Pancreas (tissue), 10 donors: ENCODE measurements at regions not wholly inside any gene's neighbourhood (a gene's known extent, or its start where the extent isn't known, plus 50 kb on each side); places are given as distances from the start of the nearest gene placed in this dataset.

Experiments
- ATAC-seq, 4 donors: fragments of 200-7000 bp; cut with Tn5 transposase; one replicate each; pipeline versions ENCODE4 v1.8.0 to v1.9.1; 2020; ENCODE audit warnings: mild to moderate bottlenecking in 4 of 4, moderate library complexity in 4 of 4
- DNase-seq, 6 donors: peaks; one replicate each; pipeline ENCODE4 v3.0.0-alpha.2; 2020
- FAIRE-seq: peaks from 2 replicates; lab custom pipeline; 2012; peaks lifted over from hg19 to GRCh38; lab: Jason Lieb, UNC
- H3K27ac ChIP-seq, 4 donors: fragments of 200-600 bp; sonication (generic); 1 replicate in 3 of 4; 2 replicates in 1 of 4; pipeline versions ENCODE4 v1.5.0 to v1.8.0; 2020
- H3K27me3 ChIP-seq, 4 donors: fragments of 200-600 bp; one replicate each; pipeline ENCODE4 v1.8.0; 2021
- H3K36me3 ChIP-seq, 3 donors: fragments of 200-600 bp; sonication (generic) in 1 of 3; one replicate each; pipeline versions ENCODE4 v1.5.0 to v1.8.0; 2020 to 2021
- H3K4me1 ChIP-seq, 3 donors: fragments of 200-600 bp; one replicate each; pipeline ENCODE4 v1.8.0; 2021
- H3K4me3 ChIP-seq, 4 donors: fragments of 200-600 bp; sonication (generic) in 2 of 4; one replicate each; pipeline versions ENCODE4 v1.5.0 to v1.8.0; 2020 to 2021
- H3K9me3 ChIP-seq, 4 donors: fragments of 200-600 bp; one replicate each; pipeline ENCODE4 v1.8.0; 2021
- CTCF ChIP-seq, 4 donors: fragments of 200-600 bp; sonication (generic) in 3 of 4; IDR thresholded peaks; one replicate each; pipeline versions ENCODE4 v1.5.0 to v1.8.0; 2021; ENCODE audit warnings: antibody characterized with exemption in 4 of 4
- WGBS, 2 donors: extraction: QIAGEN DNeasy Blood & Tissue Kit; methylation state at CpG; one replicate each; pipeline ENCODE4 v1.1.7; 2013; 5-methylcytosine and 5-hydroxymethylcytosine counted together
- intact Hi-C, 3 donors: fragments of 100-400 bp; cut with DNase I; formaldehyde crosslinking; loops; one replicate each; pipeline versions ENCODE4 v1.11.1 to v1.14.2; 2022
- donor health status: healthy with polysubstance abuse.
- donor health status: DM: no; HTN: no; CAD: no; lungs with moderate emphysema.
- donor health status: DM: no; HTN: no; CAD: no.
- donor health status: control.
- donor health status: control.
- donor health status: Bipolar disorder and iron deficiency.
- donor health status: DM: yes; HTN: yes; CAD: no.
- donor health status: DM: no; HTN: no; CAD: no.
- donor health status: DM: no; HTN: no; CAD: no.
- donor health status: DM: yes; HTN: yes; CAD: no.

GRCh38 chr12:11580125-11580751 lies 69.2 kb upstream of the ETV6 start:
- Histone ChIP-seq H3K4me1 (no peaks in the 10 kb centered on the region), H3K27me3 (no peaks in the 10 kb centered on the region), H3K27ac (no peak overlapping the region), H3K9me3 (no peaks in the 10 kb centered on the region), H3K36me3 (no peaks in the 10 kb centered on the region), H3K4me3 (no peak overlapping the region)
- TF ChIP-seq CTCF (IDR thresholded peaks at IDR 0.05): no peak
- intact Hi-C loops: loop anchor here in 2 of 3 donors (5.0 kb wide), 2 partner anchors 447 to 452 kb away; no protein-coding TSS in a partner anchor
- 49 to 55% methylated on average over 2 of the region's 2 CpGs for WGBS, 2 donors
- peak in 1 of 6 donors; percentile 24 for DNase-seq
- no peak for FAIRE-seq
- peak in 3 of 4 donors; percentile 39 to 70 (median 66) for ATAC-seq

- Histone ChIP-seq H3K36me3 (no peaks in the 10 kb centered on the region), H3K4me1 (no peaks in the 10 kb centered on the region), H3K27me3 (no peaks in the 10 kb centered on the region), H3K4me3 (no peak overlapping the region), H3K27ac (no peak overlapping the region), H3K9me3 (no peaks in the 10 kb centered on the region)
- intact Hi-C loops: loop anchor here in 2 of 3 donors (5.0 kb wide), 2 partner anchors 446 to 451 kb away; no protein-coding TSS in a partner anchor
- ATAC-seq (peak in 3 of 4 donors; percentile 67 to 75 (median 70)), FAIRE-seq (peak; percentile 87), DNase-seq (peak in 4 of 6 donors; percentile 27 to 60 (median 40))
- peak in 3 of 4 donors; percentile 31 to 59 (median 59) for TF ChIP-seq CTCF (IDR thresholded peaks at IDR 0.05)
- WGBS, 2 donors: 2 to 4% methylated on average over 2 of the region's 2 CpGs
These were observed 68.2 kb upstream of the ETV6 start for GRCh38 chr12:11581179-11581755.

GRCh38 chr12:11584221-11584855 lies 65.1 kb upstream of the ETV6 start:
- DNase-seq: no peak
- 87 to 91% methylated on average over 7 of the region's 7 CpGs for WGBS, 2 donors
- H3K9me3 ChIP-seq: no peaks in the 10 kb centered on the region
- TF ChIP-seq CTCF (IDR thresholded peaks at IDR 0.05): no peak
- H3K27me3 ChIP-seq: no peaks in the 10 kb centered on the region
- no peak overlapping the region for H3K27ac ChIP-seq
- ATAC-seq: peak in 2 of 4 donors; percentile 18 to 22
- no peaks in the 10 kb centered on the region for H3K4me1 ChIP-seq
- FAIRE-seq: no peak
- intact Hi-C loops: loop anchor here in 2 of 3 donors (5.0 kb wide), 2 partner anchors 443 to 448 kb away; no protein-coding TSS in a partner anchor
- H3K4me3 ChIP-seq: no peak overlapping the region
- no peaks in the 10 kb centered on the region for H3K36me3 ChIP-seq

- Histone ChIP-seq H3K27ac (no peak overlapping the region), H3K4me1 (no peaks in the 10 kb centered on the region), H3K4me3 (no peak overlapping the region), H3K9me3 (no peaks in the 10 kb centered on the region), H3K27me3 (no peaks in the 10 kb centered on the region), H3K36me3 (no peaks in the 10 kb centered on the region)
- no peak for ATAC-seq
- WGBS, 2 donors: 94 to 98% methylated on average over 11 of the region's 11 CpGs
- no peak for DNase-seq
- intact Hi-C loops: no loop called here
- TF ChIP-seq CTCF (IDR thresholded peaks at IDR 0.05): no peak
- no peak for FAIRE-seq
These were observed 57.0 kb upstream of the ETV6 start for GRCh38 chr12:11592484-11592883.
